Suprapubic skin (tissue), 3 donors: ENCODE measurements at regions not wholly inside any gene's neighbourhood (a gene's known extent, or its start where the extent isn't known, plus 50 kb on each side); places are given as distances from the start of the nearest gene placed in this dataset.

ENCODE experiments used
- POLR2A ChIP-seq, 2 donors: fragments of 450-650 bp; IDR thresholded peaks; one replicate each; pipeline ENCODE4 v1.6.1; 2017; ENCODE audit warnings: antibody characterized with exemption in 2 of 2, mild to moderate bottlenecking in 2 of 2, moderate library complexity in 2 of 2
- TF ChIP-seq, protein P1 (sequence below), 2 donors: fragments of 200-600 bp in 1 of 2; fragments of 450-650 bp in 1 of 2; sonication (generic) in 1 of 2; IDR thresholded peaks; one replicate each; pipeline ENCODE4 v1.5.1; 2016 to 2019; ENCODE audit warnings: antibody characterized with exemption in 2 of 2, mild to moderate bottlenecking in 1 of 2, moderate library complexity in 1 of 2

DNA sequence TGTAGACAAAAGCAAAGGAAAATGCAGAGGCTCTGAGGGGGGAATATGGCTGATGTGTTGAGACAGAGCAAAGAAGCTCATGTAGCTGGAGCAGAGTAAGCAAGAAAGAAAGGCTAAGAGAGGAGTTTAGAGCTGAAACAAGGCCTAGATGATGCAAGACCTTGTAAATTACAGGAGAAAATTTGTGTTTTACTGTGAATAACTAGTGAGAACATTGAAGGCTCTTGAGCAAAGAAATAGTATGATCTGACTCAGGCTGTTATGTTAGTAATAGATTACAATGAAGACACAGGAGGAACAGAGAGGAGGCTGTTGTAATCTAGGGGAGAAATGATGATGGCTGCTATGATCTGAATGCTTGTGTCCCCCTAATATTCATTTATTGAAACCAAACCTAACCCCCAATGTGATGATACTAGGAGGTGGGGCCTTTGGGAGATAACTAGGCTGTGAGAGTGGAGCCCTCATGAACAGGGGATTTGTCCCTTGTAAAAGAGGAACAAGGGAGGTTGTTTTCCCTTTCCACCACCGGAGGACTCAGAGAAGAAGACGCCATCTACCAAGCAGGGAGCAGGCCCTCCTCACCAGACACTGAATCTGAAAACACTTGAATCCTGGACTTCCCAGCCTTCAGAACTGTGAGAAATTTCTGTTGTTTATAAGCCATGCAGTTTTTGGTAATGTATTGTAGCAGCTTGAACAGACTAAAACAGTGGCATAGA lies 394.9 kb downstream of the HTR7 start:
- TF ChIP-seq, protein P1, sequence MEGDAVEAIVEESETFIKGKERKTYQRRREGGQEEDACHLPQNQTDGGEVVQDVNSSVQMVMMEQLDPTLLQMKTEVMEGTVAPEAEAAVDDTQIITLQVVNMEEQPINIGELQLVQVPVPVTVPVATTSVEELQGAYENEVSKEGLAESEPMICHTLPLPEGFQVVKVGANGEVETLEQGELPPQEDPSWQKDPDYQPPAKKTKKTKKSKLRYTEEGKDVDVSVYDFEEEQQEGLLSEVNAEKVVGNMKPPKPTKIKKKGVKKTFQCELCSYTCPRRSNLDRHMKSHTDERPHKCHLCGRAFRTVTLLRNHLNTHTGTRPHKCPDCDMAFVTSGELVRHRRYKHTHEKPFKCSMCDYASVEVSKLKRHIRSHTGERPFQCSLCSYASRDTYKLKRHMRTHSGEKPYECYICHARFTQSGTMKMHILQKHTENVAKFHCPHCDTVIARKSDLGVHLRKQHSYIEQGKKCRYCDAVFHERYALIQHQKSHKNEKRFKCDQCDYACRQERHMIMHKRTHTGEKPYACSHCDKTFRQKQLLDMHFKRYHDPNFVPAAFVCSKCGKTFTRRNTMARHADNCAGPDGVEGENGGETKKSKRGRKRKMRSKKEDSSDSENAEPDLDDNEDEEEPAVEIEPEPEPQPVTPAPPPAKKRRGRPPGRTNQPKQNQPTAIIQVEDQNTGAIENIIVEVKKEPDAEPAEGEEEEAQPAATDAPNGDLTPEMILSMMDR (IDR thresholded peaks at IDR 0.05), result no peak
- TF ChIP-seq POLR2A (IDR thresholded peaks at IDR 0.05), result no peak
